ENCODE measurements at regions not wholly inside any gene's neighbourhood (a gene's known extent, or its start where the extent isn't known, plus 50 kb on each side); places are given as distances from the start of the nearest gene placed in this dataset.

DNA sequence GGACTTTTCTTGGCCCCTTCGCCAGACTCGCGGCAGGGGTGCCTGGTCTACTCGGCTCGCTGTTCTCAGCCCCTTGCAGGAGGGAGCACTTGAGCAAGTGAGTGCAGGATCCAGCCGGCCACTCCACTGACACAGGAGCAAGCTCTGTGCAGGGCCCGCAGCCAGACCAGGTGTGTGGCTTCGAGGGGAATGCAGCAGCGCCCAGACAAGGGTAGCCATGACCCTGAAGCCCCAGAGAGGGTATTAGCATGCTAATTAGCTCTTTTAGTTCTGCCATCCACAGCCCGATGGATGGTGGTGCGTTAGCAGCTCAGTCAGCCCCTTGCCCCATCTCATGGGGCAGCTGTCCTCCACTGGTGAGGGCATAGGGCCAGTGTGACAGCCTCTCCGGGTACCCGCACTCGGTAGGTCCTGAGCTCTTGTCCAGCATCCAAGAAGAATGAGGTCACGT is 103.2 kb upstream of the HS6ST1 start (continued):
- TF ChIP-seq, protein P1, sequence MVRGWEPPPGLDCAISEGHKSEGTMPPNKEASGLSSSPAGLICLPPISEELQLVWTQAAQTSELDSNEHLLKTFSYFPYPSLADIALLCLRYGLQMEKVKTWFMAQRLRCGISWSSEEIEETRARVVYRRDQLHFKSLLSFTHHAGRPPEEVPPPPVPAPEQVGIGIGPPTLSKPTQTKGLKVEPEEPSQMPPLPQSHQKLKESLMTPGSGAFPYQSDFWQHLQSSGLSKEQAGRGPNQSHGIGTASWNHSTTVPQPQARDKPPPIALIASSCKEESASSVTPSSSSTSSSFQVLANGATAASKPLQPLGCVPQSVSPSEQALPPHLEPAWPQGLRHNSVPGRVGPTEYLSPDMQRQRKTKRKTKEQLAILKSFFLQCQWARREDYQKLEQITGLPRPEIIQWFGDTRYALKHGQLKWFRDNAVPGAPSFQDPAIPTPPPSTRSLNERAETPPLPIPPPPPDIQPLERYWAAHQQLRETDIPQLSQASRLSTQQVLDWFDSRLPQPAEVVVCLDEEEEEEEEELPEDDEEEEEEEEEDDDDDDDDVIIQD (CRISPR knock-in tag; IDR thresholded peaks at IDR 0.05; ENCODE audit: low read depth): no peak
- no peak for TF ChIP-seq ZNF563 (CRISPR knock-in tag; IDR thresholded peaks at IDR 0.05)
- TF ChIP-seq ARNT (IDR thresholded peaks at IDR 0.05): no peak
- no peak for TF ChIP-seq KAT8 (CRISPR knock-in tag; IDR thresholded peaks at IDR 0.05)
- no peak for TF ChIP-seq KLF11 (CRISPR knock-in tag; IDR thresholded peaks at IDR 0.05)
- TF ChIP-seq RFXANK (CRISPR knock-in tag; IDR thresholded peaks at IDR 0.05): no peak
- no peak for TF ChIP-seq MTF2 (CRISPR knock-in tag; IDR thresholded peaks at IDR 0.05; ENCODE audit: borderline replicate concordance)

DNA sequence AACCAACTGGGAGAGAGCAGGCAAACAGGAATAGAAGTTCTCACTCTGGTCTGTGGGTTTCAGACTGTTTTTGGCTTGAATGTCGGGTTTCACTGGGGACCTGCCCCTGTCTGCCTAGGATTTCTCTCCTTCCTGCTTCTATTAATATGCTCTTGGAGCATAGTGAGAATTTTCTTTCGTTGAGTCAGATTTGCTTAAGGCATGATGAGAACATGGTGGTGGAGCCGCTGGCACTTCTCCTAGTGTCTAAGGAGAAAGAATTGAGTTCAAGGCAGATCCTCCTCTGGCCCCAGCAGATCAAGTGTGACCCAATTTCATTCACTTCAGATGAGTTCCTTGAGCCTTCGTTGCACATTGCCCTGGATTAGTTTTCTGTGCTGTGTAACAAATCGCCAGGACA is 103.9 kb upstream of the HS6ST1 start:
- BruUV-seq (replicated peaks): no TSS peak
- 15% methylated on average over 5 of the region's 5 CpGs for WGBS (ENCODE audit: low lambda C conversion rate)
- FAIRE-seq (no peak), DNase-seq (ENCODE audit: low spot score) (no peak), ATAC-seq (no peak)
- Histone ChIP-seq H4K20me1 (ENCODE audit: insufficient read depth, low read length) (no peaks in the 10 kb centered on the region), H3K4me3 (replicated peaks in 1 of 3; ENCODE audit: insufficient read depth in 1 of 3, low read depth in 2 of 3, low read length in 3 of 3) (no peak overlapping the region), H3K9ac (ENCODE audit: insufficient read depth, low read depth, low read length) (no peak overlapping the region), H3K9me3 (ENCODE audit: low read length) (no peaks in the 10 kb centered on the region), H3K79me2 (ENCODE audit: insufficient read depth, low read length) (no peaks in the 10 kb centered on the region), H3K4me2 (ENCODE audit: low read depth, low read length) (no peak overlapping the region), H3K27me3 (ENCODE audit: control insufficient read depth in 1 of 2, insufficient read depth in 2 of 2, low read length in 2 of 2) (peaks cover 5 to 25% of the 10 kb centered on the region in 2 experiments; a peak in 3 of 5 replicates), H3K27ac (ENCODE audit: extremely low read length, insufficient read depth, low read length) (no peak overlapping the region), H3K36me3 (replicated peaks in 1 of 2; ENCODE audit: control insufficient read depth in 1 of 2, insufficient read depth in 2 of 2, low read length in 2 of 2) (no peaks in the 10 kb centered on the region), H2AFZ (ENCODE audit: low read length) (no peak overlapping the region), H3K4me1 (ENCODE audit: insufficient read depth, low read length) (no peaks in the 10 kb centered on the region)
- TF ChIP-seq NFKBIZ (CRISPR knock-in tag; IDR thresholded peaks at IDR 0.05): no peak
- no peak for TF ChIP-seq ZNF780A (CRISPR knock-in tag; IDR thresholded peaks at IDR 0.05)
- no peak for TF ChIP-seq ZNF570 (CRISPR knock-in tag; IDR thresholded peaks at IDR 0.05; ENCODE audit: borderline replicate concordance)
- TF ChIP-seq, protein P2, sequence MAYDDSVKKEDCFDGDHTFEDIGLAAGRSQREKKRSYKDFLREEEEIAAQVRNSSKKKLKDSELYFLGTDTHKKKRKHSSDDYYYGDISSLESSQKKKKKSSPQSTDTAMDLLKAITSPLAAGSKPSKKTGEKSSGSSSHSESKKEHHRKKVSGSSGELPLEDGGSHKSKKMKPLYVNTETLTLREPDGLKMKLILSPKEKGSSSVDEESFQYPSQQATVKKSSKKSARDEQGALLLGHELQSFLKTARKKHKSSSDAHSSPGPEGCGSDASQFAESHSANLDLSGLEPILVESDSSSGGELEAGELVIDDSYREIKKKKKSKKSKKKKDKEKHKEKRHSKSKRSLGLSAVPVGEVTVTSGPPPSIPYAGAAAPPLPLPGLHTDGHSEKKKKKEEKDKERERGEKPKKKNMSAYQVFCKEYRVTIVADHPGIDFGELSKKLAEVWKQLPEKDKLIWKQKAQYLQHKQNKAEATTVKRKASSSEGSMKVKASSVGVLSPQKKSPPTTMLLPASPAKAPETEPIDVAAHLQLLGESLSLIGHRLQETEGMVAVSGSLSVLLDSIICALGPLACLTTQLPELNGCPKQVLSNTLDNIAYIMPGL (CRISPR knock-in tag; IDR thresholded peaks at IDR 0.05; ENCODE audit: borderline replicate concordance in 1 of 2, low read depth in 1 of 2): no peak
- TF ChIP-seq ZNF432 (CRISPR knock-in tag; IDR thresholded peaks at IDR 0.05; ENCODE audit: borderline replicate concordance): no peak
- no peak for TF ChIP-seq MYNN (CRISPR knock-in tag; IDR thresholded peaks at IDR 0.05; ENCODE audit: low read depth)
- TF ChIP-seq ZBTB21 (CRISPR knock-in tag; IDR thresholded peaks at IDR 0.05): no peak
- TF ChIP-seq CBX1 (IDR thresholded peaks at IDR 0.05; ENCODE audit: low read depth): no peak
- no peak for TF ChIP-seq GFI1 (CRISPR knock-in tag; IDR thresholded peaks at IDR 0.05; ENCODE audit: borderline replicate concordance)
- TF ChIP-seq, protein P3, sequence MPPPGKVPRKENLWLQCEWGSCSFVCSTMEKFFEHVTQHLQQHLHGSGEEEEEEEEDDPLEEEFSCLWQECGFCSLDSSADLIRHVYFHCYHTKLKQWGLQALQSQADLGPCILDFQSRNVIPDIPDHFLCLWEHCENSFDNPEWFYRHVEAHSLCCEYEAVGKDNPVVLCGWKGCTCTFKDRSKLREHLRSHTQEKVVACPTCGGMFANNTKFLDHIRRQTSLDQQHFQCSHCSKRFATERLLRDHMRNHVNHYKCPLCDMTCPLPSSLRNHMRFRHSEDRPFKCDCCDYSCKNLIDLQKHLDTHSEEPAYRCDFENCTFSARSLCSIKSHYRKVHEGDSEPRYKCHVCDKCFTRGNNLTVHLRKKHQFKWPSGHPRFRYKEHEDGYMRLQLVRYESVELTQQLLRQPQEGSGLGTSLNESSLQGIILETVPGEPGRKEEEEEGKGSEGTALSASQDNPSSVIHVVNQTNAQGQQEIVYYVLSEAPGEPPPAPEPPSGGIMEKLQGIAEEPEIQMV (CRISPR knock-in tag; IDR thresholded peaks at IDR 0.05; ENCODE audit: low read depth): no peak
- TF ChIP-seq, protein P4, sequence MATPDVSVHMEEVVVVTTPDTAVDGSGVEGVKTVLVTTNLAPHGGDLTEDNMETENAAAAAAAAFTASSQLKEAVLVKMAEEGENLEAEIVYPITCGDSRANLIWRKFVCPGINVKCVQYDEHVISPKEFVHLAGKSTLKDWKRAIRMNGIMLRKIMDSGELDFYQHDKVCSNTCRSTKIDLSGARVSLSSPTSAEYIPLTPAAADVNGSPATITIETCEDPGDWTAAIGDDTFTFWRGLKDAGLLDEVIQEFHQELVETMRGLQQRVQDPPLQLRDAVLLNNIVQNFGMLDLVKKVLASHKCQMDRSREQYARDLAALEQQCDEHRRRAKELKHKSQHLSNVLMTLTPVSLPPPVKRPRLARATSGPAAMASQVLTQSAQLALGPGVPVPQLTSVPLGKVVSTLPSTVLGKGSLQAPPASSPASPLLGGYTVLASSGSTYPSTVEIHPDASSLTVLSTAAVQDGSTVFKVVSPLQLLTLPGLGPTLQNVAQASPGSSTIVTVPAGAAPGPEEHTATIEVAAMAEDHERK (CRISPR knock-in tag; IDR thresholded peaks at IDR 0.05; ENCODE audit: low read depth): no peak
- intact Hi-C loops (cut with micrococcal nuclease; ENCODE audit: unreplicated experiment) (no loop called here), in situ Hi-C loops (cut with HindIII; ENCODE audit: extremely low pct_ligation_motif_present, low pct_unique_long_range_greater_than_20kb) (no loop called here)
- CTCF ChIA-PET (ENCODE audit: low intra/inter-chr PET ratio, low total read pairs): no interaction called here
- POLR2A ChIA-PET: no interaction called here
